ENCODE measurements at regions not wholly inside any gene's neighbourhood (a gene's known extent, or its start where the extent isn't known, plus 50 kb on each side); places are given as distances from the start of the nearest gene placed in this dataset.

- WGBS, 2 donors = 95 to 96% methylated on average over 8 of the region's 8 CpGs
- H3K4me3 ChIP-seq (ENCODE audit: low read depth in 1 of 2, low read length in 2 of 2) = no peak overlapping the region
- no peaks in the 10 kb centered on the region for H3K36me3 ChIP-seq (ENCODE audit: control insufficient read depth in 2 of 2, insufficient read depth in 2 of 2, low read length in 1 of 2)
- no peaks in the 10 kb centered on the region for H3K4me1 ChIP-seq (ENCODE audit: control insufficient read depth in 2 of 2, insufficient read depth in 2 of 2, low read length in 1 of 2)
- no peaks in the 10 kb centered on the region for H3K9me3 ChIP-seq (ENCODE audit: control insufficient read depth in 2 of 2, insufficient read depth in 1 of 2, low read depth in 1 of 2, low read length in 1 of 2)
- H3K27me3 ChIP-seq (ENCODE audit: control insufficient read depth in 1 of 2, insufficient read depth in 2 of 2, low read length in 2 of 2) = no peaks in the 10 kb centered on the region
- no peak overlapping the region for H3K27ac ChIP-seq (ENCODE audit: low read depth in 2 of 2, low read length in 1 of 2)
Observed at GRCh38 chr3:20321391-20322047, 135.5 kb upstream of the SGO1 start.

- H3K36me3 ChIP-seq (ENCODE audit: control insufficient read depth in 2 of 2, insufficient read depth in 2 of 2, low read length in 1 of 2) = no peaks in the 10 kb centered on the region
- no peaks in the 10 kb centered on the region for H3K27me3 ChIP-seq (ENCODE audit: control insufficient read depth in 1 of 2, insufficient read depth in 2 of 2, low read length in 2 of 2)
- H3K4me3 ChIP-seq (ENCODE audit: low read depth in 1 of 2, low read length in 2 of 2) = no peak overlapping the region
- H3K4me1 ChIP-seq (ENCODE audit: control insufficient read depth in 2 of 2, insufficient read depth in 2 of 2, low read length in 1 of 2) = no peaks in the 10 kb centered on the region
- no peaks in the 10 kb centered on the region for H3K9me3 ChIP-seq (ENCODE audit: control insufficient read depth in 2 of 2, insufficient read depth in 1 of 2, low read depth in 1 of 2, low read length in 1 of 2)
- 48 to 65% methylated on average over 3 of the region's 3 CpGs for WGBS, 2 donors
- H3K27ac ChIP-seq (ENCODE audit: low read depth in 2 of 2, low read length in 1 of 2) = no peak overlapping the region
Observed at GRCh38 chr3:20320489-20320888, 134.5 kb upstream of the SGO1 start.

- no peak overlapping the region for H3K4me3 ChIP-seq (ENCODE audit: low read depth in 1 of 2, low read length in 2 of 2)
Observed at GRCh38 chr3:20319551-20319950, 133.5 kb upstream of the SGO1 start.

GRCh38 chr3:20317616-20318015, 131.6 kb upstream of the SGO1 start:
- WGBS, 2 donors = 67 to 88% methylated on average over 3 of the region's 3 CpGs

More at GRCh38 chr3:20319551-20319950, 133.5 kb upstream of the SGO1 start:
- Histone ChIP-seq H3K27ac (ENCODE audit: low read depth in 2 of 2, low read length in 1 of 2) (no peak overlapping the region), H3K4me1 (ENCODE audit: control insufficient read depth in 2 of 2, insufficient read depth in 2 of 2, low read length in 1 of 2) (no peaks in the 10 kb centered on the region), H3K9me3 (ENCODE audit: control insufficient read depth in 2 of 2, insufficient read depth in 1 of 2, low read depth in 1 of 2, low read length in 1 of 2) (no peaks in the 10 kb centered on the region), H3K27me3 (ENCODE audit: control insufficient read depth in 1 of 2, insufficient read depth in 2 of 2, low read length in 2 of 2) (no peaks in the 10 kb centered on the region), H3K36me3 (ENCODE audit: control insufficient read depth in 2 of 2, insufficient read depth in 2 of 2, low read length in 1 of 2) (no peaks in the 10 kb centered on the region)

GRCh38 chr3:20316238-20316637, 130.2 kb upstream of the SGO1 start:
- WGBS, 2 donors = 6 to 16% methylated on average over 1 of the region's 1 CpG
- H3K27ac ChIP-seq (ENCODE audit: low read depth in 2 of 2, low read length in 1 of 2) = no peak overlapping the region
- no peak overlapping the region for H3K4me3 ChIP-seq (ENCODE audit: low read depth in 1 of 2, low read length in 2 of 2)

More at GRCh38 chr3:20317616-20318015, 131.6 kb upstream of the SGO1 start:
- Histone ChIP-seq H3K4me1 (ENCODE audit: control insufficient read depth in 2 of 2, insufficient read depth in 2 of 2, low read length in 1 of 2) (no peaks in the 10 kb centered on the region), H3K4me3 (ENCODE audit: low read depth in 1 of 2, low read length in 2 of 2) (no peak overlapping the region), H3K9me3 (ENCODE audit: control insufficient read depth in 2 of 2, insufficient read depth in 1 of 2, low read depth in 1 of 2, low read length in 1 of 2) (no peaks in the 10 kb centered on the region), H3K27ac (ENCODE audit: low read depth in 2 of 2, low read length in 1 of 2) (no peak overlapping the region), H3K27me3 (ENCODE audit: control insufficient read depth in 1 of 2, insufficient read depth in 2 of 2, low read length in 2 of 2) (no peaks in the 10 kb centered on the region), H3K36me3 (ENCODE audit: control insufficient read depth in 2 of 2, insufficient read depth in 2 of 2, low read length in 1 of 2) (no peaks in the 10 kb centered on the region)

DNA sequence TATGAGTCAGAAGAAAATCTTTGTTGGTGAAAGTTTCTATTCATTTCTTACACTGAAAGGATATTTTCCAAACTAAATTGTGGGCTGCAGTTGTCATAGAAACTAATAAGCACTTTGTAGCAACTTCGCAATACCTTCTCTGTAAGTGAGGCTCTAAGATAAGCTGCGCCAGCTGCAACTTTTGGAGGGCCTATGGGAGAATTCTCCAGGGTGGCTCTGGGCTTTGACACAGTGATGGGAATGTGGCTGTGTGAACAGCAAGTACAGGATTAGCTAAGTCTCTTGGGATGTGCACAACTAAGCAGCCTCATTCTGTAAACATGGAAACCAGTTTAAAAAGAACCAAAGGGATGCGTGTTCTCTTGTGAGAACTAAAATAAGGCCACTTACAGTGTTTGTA, 124.6 kb upstream of the SGO1 start:
- WGBS, 2 donors = 81 to 87% methylated on average over 3 of the region's 3 CpGs
- H3K36me3 ChIP-seq (ENCODE audit: control insufficient read depth in 2 of 2, insufficient read depth in 2 of 2, low read length in 1 of 2) = no peaks in the 10 kb centered on the region
- no peak overlapping the region for H3K4me3 ChIP-seq (ENCODE audit: low read depth in 1 of 2, low read length in 2 of 2)
- H3K9me3 ChIP-seq (ENCODE audit: control insufficient read depth in 2 of 2, insufficient read depth in 1 of 2, low read depth in 1 of 2, low read length in 1 of 2) = no peaks in the 10 kb centered on the region
- no peaks in the 10 kb centered on the region for H3K27me3 ChIP-seq (ENCODE audit: control insufficient read depth in 1 of 2, insufficient read depth in 2 of 2, low read length in 2 of 2)
- no peaks in the 10 kb centered on the region for H3K4me1 ChIP-seq (ENCODE audit: control insufficient read depth in 2 of 2, insufficient read depth in 2 of 2, low read length in 1 of 2)
- H3K27ac ChIP-seq (ENCODE audit: low read depth in 2 of 2, low read length in 1 of 2) = no peak overlapping the region

More at GRCh38 chr3:20316238-20316637, 130.2 kb upstream of the SGO1 start:
- Histone ChIP-seq H3K36me3 (ENCODE audit: control insufficient read depth in 2 of 2, insufficient read depth in 2 of 2, low read length in 1 of 2) (no peaks in the 10 kb centered on the region), H3K27me3 (ENCODE audit: control insufficient read depth in 1 of 2, insufficient read depth in 2 of 2, low read length in 2 of 2) (no peaks in the 10 kb centered on the region), H3K4me1 (ENCODE audit: control insufficient read depth in 2 of 2, insufficient read depth in 2 of 2, low read length in 1 of 2) (no peaks in the 10 kb centered on the region), H3K9me3 (ENCODE audit: control insufficient read depth in 2 of 2, insufficient read depth in 1 of 2, low read depth in 1 of 2, low read length in 1 of 2) (no peaks in the 10 kb centered on the region)

- Histone ChIP-seq H3K36me3 (ENCODE audit: control insufficient read depth in 2 of 2, insufficient read depth in 2 of 2, low read length in 1 of 2) (no peaks in the 10 kb centered on the region), H3K4me3 (ENCODE audit: low read depth in 1 of 2, low read length in 2 of 2) (no peak overlapping the region), H3K27ac (ENCODE audit: low read depth in 2 of 2, low read length in 1 of 2) (no peak overlapping the region), H3K27me3 (ENCODE audit: control insufficient read depth in 1 of 2, insufficient read depth in 2 of 2, low read length in 2 of 2) (no peaks in the 10 kb centered on the region), H3K9me3 (ENCODE audit: control insufficient read depth in 2 of 2, insufficient read depth in 1 of 2, low read depth in 1 of 2, low read length in 1 of 2) (no peaks in the 10 kb centered on the region), H3K4me1 (ENCODE audit: control insufficient read depth in 2 of 2, insufficient read depth in 2 of 2, low read length in 1 of 2) (no peaks in the 10 kb centered on the region)
Observed at GRCh38 chr3:20307383-20307782, 121.4 kb upstream of the SGO1 start.

DNA sequence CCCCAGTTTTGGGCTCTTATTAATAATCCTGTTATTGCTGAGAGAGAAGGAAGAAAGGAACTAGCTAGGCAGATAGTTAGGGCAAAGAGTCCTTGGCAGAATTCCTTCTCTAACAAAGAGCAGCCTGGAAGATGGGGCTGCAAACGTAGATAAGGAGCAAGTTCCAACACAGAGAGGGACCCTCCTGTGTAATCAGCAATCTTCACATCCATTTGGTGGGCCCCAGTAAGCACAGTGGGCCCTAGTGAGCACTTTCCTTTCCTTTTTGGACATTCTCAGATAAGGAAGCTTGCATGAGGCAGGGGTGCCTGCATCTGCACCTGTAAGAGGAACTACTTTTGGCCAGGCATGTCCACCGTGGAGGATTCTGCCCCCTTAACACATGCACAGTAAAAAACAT, 119.6 kb upstream of the SGO1 start:
- H3K27me3 ChIP-seq (ENCODE audit: control insufficient read depth in 1 of 2, insufficient read depth in 2 of 2, low read length in 2 of 2) = no peaks in the 10 kb centered on the region
- no peaks in the 10 kb centered on the region for H3K4me1 ChIP-seq (ENCODE audit: control insufficient read depth in 2 of 2, insufficient read depth in 2 of 2, low read length in 1 of 2)
- H3K36me3 ChIP-seq (ENCODE audit: control insufficient read depth in 2 of 2, insufficient read depth in 2 of 2, low read length in 1 of 2) = no peaks in the 10 kb centered on the region
- 58 to 70% methylated on average over 2 of the region's 2 CpGs for WGBS, 2 donors
- no peak overlapping the region for H3K27ac ChIP-seq (ENCODE audit: low read depth in 2 of 2, low read length in 1 of 2)
- H3K9me3 ChIP-seq (ENCODE audit: control insufficient read depth in 2 of 2, insufficient read depth in 1 of 2, low read depth in 1 of 2, low read length in 1 of 2) = no peaks in the 10 kb centered on the region
- H3K4me3 ChIP-seq (ENCODE audit: low read depth in 1 of 2, low read length in 2 of 2) = no peak overlapping the region

DNA sequence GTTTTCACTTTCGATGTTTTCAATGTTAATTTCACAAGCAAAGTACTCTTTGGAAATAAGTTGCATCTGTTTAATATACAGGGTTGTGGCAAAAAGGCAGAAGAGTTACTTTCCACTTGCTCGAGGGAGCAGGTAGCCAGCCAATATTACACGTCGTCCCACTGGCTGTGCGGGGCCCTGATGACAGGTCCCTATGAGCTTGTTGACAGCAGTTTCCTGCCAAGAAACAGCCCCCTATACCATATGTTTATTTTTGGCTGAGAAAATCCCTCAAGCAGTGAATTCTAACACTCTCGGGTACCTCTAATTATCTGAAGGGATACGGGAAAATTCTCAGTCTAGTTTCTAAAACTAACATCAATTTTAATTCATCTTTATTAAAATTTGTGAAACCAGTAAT, 116.8 kb upstream of the SGO1 start:
- H3K27me3 ChIP-seq (ENCODE audit: control insufficient read depth in 1 of 2, insufficient read depth in 2 of 2, low read length in 2 of 2) = no peaks in the 10 kb centered on the region
- 77 to 83% methylated on average over 7 of the region's 7 CpGs for WGBS, 2 donors
- H3K36me3 ChIP-seq (ENCODE audit: control insufficient read depth in 2 of 2, insufficient read depth in 2 of 2, low read length in 1 of 2) = no peaks in the 10 kb centered on the region
- H3K4me1 ChIP-seq (ENCODE audit: control insufficient read depth in 2 of 2, insufficient read depth in 2 of 2, low read length in 1 of 2) = no peaks in the 10 kb centered on the region
- no peak overlapping the region for H3K27ac ChIP-seq (ENCODE audit: low read depth in 2 of 2, low read length in 1 of 2)
- H3K9me3 ChIP-seq (ENCODE audit: control insufficient read depth in 2 of 2, insufficient read depth in 1 of 2, low read depth in 1 of 2, low read length in 1 of 2) = no peaks in the 10 kb centered on the region
- no peak overlapping the region for H3K4me3 ChIP-seq (ENCODE audit: low read depth in 1 of 2, low read length in 2 of 2)

DNA sequence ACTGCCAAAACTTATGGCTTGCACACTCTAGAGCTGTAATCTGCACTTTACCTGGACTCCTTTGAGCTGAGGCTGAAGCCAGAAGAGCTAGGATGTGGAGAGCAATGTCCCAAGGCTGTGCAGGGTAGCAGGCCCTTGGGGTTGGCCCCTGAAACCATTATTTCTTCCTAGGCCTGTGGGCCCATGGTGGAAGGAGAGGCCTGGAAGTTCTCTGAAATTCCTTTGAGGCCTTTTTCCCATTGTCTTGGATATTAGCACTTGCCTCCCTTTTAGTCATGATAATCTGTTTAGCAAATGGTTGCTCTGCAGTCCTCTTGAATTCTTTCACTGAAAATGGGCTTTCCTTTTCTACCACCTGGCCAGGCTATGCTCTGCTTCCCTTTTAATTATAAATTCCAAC, 102.0 kb upstream of the SGO1 start:
- Histone ChIP-seq H3K9me3 (ENCODE audit: control insufficient read depth in 2 of 2, insufficient read depth in 1 of 2, low read depth in 1 of 2, low read length in 1 of 2) (peaks cover 0 to 3% of the 10 kb centered on the region in 2 donors), H3K27me3 (ENCODE audit: control insufficient read depth in 1 of 2, insufficient read depth in 2 of 2, low read length in 2 of 2) (no peaks in the 10 kb centered on the region), H3K36me3 (ENCODE audit: control insufficient read depth in 2 of 2, insufficient read depth in 2 of 2, low read length in 1 of 2) (no peaks in the 10 kb centered on the region), H3K4me1 (ENCODE audit: control insufficient read depth in 2 of 2, insufficient read depth in 2 of 2, low read length in 1 of 2) (no peaks in the 10 kb centered on the region), H3K27ac (ENCODE audit: low read depth in 2 of 2, low read length in 1 of 2) (no peak overlapping the region), H3K4me3 (ENCODE audit: low read depth in 1 of 2, low read length in 2 of 2) (no peak overlapping the region)
